Progenitor cell of endocrine pancreas (in vitro differentiated cells): ENCODE measurements at regions not wholly inside any gene's neighbourhood (a gene's known extent, or its start where the extent isn't known, plus 50 kb on each side); places are given as distances from the start of the nearest gene placed in this dataset.
"Not testable (repeated sequence)": the region's sequence is repeated elsewhere in the genome, so short reads cannot be mapped to it uniquely, and the experiment has no call there.

Source experiments
- DNase-seq: peaks from one replicate; pipeline ENCODE4 v3.0.0; 2021; ENCODE audit warnings: low spot score; ENCODE audit not compliant: unreplicated experiment
- H3K27ac Mint-ChIP-seq: 2 replicates; pipeline ENCODE4 v1.8.0; 2021; ENCODE audit warnings: mild to moderate bottlenecking, moderate library complexity, mixed read lengths
- H3K27me3 Mint-ChIP-seq: 2 replicates; pipeline ENCODE4 v1.8.0; 2021; ENCODE audit warnings: mixed read lengths
- H3K36me3 Mint-ChIP-seq: 2 replicates; pipeline ENCODE4 v1.8.0; 2022; ENCODE audit warnings: mixed read lengths; ENCODE audit not compliant: insufficient read depth
- H3K4me1 Mint-ChIP-seq: 2 replicates; pipeline ENCODE4 v1.8.0; 2021; ENCODE audit warnings: low read depth, mixed read lengths
- H3K4me3 Mint-ChIP-seq: 2 replicates; pipeline ENCODE4 v1.8.0; 2021; ENCODE audit warnings: low read depth, mild to moderate bottlenecking, moderate library complexity, mixed read lengths
- H3K9me3 Mint-ChIP-seq: 2 replicates; pipeline ENCODE4 v1.8.0; 2021; ENCODE audit warnings: low read depth, mixed read lengths
- CTCF ChIP-seq: fragments of 200-600 bp; sonication (generic); IDR thresholded peaks from one replicate; pipeline ENCODE4 v1.5.0; 2021; ENCODE audit warnings: antibody characterized with exemption, mild to moderate bottlenecking; ENCODE audit not compliant: unreplicated experiment

GRCh38 chr3:109869586-109869985 is 532.2 kb upstream of the DPPA4 start:
- Mint-ChIP-seq H3K4me1 (no peaks in the 10 kb centered on the region), H3K36me3 (no peaks in the 10 kb centered on the region), H3K27me3 (no peaks in the 10 kb centered on the region), H3K9me3 (peaks cover 3% of the 10 kb centered on the region), H3K4me3 (no peak overlapping the region), H3K27ac (no peak overlapping the region)
- DNase-seq: no peak
- no peak for TF ChIP-seq CTCF

DNA sequence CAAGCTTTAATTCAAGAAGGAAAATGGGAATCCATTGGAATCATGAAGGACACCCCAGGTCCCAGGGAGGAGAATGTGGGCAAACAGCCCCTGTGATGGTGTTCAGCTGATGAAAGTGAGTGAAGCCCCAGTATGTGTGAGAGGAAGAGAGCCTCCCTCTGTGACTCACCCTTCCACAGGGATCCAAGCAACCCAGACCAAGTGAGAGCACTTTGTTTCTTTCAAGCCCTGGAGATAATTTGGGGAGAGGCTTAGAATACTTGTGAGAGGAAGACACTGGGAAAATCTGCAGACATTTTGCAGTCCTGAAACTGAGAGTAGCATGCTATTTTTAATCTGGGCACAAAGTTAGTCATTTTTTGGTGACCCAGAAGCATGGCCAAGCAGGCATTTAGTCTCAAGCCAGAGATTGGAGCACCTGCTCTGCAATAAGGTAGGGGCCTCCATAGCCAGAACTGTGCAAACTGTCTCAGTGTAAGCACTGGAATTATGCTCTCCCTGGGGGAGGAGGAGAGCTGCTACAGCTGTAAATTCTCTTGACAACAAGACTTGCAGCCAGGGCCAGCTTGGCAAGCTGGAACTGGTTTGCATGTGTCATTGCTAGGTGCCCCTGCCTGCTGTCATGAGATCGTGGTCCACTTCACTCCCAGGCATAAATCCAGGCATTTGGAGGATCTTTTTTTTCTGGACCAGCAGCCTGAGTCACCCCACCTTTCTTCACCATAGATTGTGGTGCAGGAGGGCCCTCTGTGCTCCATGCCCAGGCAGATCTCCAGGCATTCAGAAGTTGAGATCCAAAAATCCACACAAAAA is 537.8 kb upstream of the DPPA4 start:
- no peaks in the 10 kb centered on the region for H3K27me3 Mint-ChIP-seq
- peaks cover 18% of the 10 kb centered on the region for H3K9me3 Mint-ChIP-seq
- no peak for DNase-seq
- TF ChIP-seq CTCF: no peak
- no peaks in the 10 kb centered on the region for H3K4me1 Mint-ChIP-seq
- no peak overlapping the region for H3K27ac Mint-ChIP-seq
- no peaks in the 10 kb centered on the region for H3K36me3 Mint-ChIP-seq
- no peak overlapping the region for H3K4me3 Mint-ChIP-seq

GRCh38 chr3:109877616-109878015 is 540.3 kb upstream of the DPPA4 start:
- H3K9me3 Mint-ChIP-seq: peaks cover 18% of the 10 kb centered on the region
- H3K36me3 Mint-ChIP-seq, H3K27ac Mint-ChIP-seq, H3K27me3 Mint-ChIP-seq, H3K4me1 Mint-ChIP-seq, H3K4me3 Mint-ChIP-seq, DNase-seq: not testable (repeated sequence)

DNA sequence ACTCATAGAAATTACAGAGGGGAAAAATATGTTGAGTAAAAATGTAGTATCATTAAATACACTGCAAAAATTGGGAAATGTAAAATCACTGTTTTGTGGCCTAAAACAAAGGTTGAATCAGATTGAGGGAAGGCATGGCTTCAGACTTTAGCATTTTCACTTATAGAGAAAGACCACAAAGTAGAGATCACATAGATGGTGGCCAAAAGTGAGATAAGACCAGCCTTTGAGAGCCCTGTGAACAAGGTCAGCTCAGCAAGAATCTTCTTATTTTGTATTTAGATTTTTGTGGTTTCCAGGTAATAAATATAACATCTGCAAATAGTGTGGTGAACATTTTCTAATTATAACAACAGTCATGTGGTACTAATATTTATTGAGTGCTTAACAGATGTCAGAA is 544.8 kb upstream of the DPPA4 start:
- Mint-ChIP-seq H3K27ac (no peak overlapping the region), H3K4me3 (no peak overlapping the region), H3K9me3 (peaks cover 17% of the 10 kb centered on the region), H3K4me1 (no peaks in the 10 kb centered on the region), H3K36me3 (no peaks in the 10 kb centered on the region), H3K27me3 (no peaks in the 10 kb centered on the region)
- no peak for DNase-seq
- TF ChIP-seq CTCF: no peak

GRCh38 chr3:109887293-109887692 is 549.9 kb upstream of the DPPA4 start:
- H3K27ac Mint-ChIP-seq: no peak overlapping the region
- H3K27me3 Mint-ChIP-seq: no peaks in the 10 kb centered on the region
- H3K4me3 Mint-ChIP-seq: no peak overlapping the region
- H3K4me1 Mint-ChIP-seq: no peaks in the 10 kb centered on the region
- H3K9me3 Mint-ChIP-seq: peaks cover 20% of the 10 kb centered on the region
- no peaks in the 10 kb centered on the region for H3K36me3 Mint-ChIP-seq
- TF ChIP-seq CTCF: no peak
- DNase-seq: no peak

GRCh38 chr3:109888026-109888425 is 550.7 kb upstream of the DPPA4 start:
- Mint-ChIP-seq H3K27ac (no peak overlapping the region), H3K4me1 (no peaks in the 10 kb centered on the region), H3K36me3 (no peaks in the 10 kb centered on the region), H3K27me3 (no peaks in the 10 kb centered on the region), H3K9me3 (peaks cover 20% of the 10 kb centered on the region), H3K4me3 (no peak overlapping the region)
- no peak for TF ChIP-seq CTCF
- DNase-seq: no peak
